ENCODE measurements at regions not wholly inside any gene's neighbourhood (a gene's known extent, or its start where the extent isn't known, plus 50 kb on each side); places are given as distances from the start of the nearest gene placed in this dataset.
"Not testable (repeated sequence)": the region's sequence is repeated elsewhere in the genome, so short reads cannot be mapped to it uniquely, and the experiment has no call there.

- H3K4me3 ChIP-seq (ENCODE audit: low read depth, low read length); DNase-seq (ENCODE audit: low read depth): not testable (repeated sequence)
These were observed 62.3 kb upstream of the UGT2A3 start for GRCh38 chr4:69013933-69014332.

- H3K4me3 ChIP-seq (ENCODE audit: low read depth, low read length); DNase-seq (ENCODE audit: low read depth): not testable (repeated sequence)
These were observed 66.4 kb upstream of the UGT2A3 start for GRCh38 chr4:69017986-69018385.

DNA sequence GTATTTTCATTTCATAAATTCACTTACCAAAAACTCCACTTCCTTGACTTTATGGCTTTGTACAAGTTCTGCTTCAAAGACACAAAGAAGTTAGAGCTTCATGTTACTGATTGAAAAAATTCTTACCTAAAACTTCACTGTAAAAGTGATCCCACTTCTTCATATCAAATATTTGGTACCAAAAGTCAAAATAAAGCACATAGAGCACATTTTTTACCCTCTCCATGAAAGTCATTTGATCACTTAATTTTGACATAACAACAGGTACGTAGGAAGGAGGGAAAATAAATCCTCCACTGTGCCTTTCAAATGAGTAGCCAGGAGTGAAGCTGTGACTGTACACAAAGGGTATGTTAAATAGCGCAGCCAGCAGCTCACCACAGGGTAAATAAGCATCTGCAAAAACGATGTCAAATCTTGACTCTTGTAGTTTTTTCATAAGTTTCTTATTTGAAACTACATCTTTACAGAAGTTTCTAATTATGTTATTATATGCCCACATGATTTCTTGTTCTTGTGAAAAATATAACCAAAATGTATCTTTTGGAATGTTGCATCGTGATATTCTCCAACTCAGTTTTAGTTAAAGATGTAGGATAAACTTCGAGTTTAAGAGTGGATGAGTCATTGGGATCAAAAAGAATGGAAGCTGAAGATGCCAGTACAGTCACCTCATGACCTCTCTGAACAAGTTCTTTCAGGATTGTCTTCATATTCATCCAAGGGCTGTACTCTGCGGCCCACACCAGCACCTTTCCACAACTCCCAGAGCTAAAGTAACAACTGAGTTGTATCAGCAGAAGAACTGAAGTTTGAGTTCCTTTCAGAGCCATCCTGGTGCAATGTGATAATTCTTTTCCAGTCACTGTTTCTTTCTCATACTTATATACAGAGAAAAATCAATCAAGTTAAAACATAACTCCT is 68.2 kb upstream of the UGT2A3 start:
- H3K4me3 ChIP-seq (ENCODE audit: low read depth, low read length); DNase-seq (ENCODE audit: low read depth): not testable (repeated sequence)

DNA sequence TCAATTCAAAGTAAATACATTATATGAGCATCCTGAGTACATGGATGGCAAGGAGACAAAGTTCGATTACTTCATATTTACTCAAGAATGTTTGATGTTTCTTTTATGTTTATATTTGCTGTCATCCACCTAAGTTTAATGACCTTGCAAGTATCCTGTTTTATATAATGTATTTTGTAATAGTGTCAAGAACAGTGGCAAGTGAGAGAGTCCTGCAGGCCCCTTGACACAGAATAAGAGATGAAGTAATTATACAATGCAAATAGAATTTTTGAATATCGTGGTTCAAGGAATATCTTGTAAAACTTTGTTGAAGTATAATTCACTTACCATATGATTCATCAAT is 68.8 kb upstream of the UGT2A3 start:
- H3K4me3 ChIP-seq (ENCODE audit: low read depth, low read length); DNase-seq (ENCODE audit: low read depth): not testable (repeated sequence)

- H3K4me3 ChIP-seq (ENCODE audit: low read depth, low read length): no peak overlapping the region
- TF ChIP-seq CTCF (IDR thresholded peaks at IDR 0.05; ENCODE audit: low read depth, low read length, missing control alignments): peak; percentile 61
- DNase-seq (ENCODE audit: low read depth): no peak
These were observed 70.9 kb upstream of the UGT2B7 start for GRCh38 chr4:69025191-69025998.

- H3K4me3 ChIP-seq (ENCODE audit: low read depth, low read length): no peak overlapping the region
- no peak for DNase-seq (ENCODE audit: low read depth)
- TF ChIP-seq CTCF (IDR thresholded peaks at IDR 0.05; ENCODE audit: low read depth, low read length, missing control alignments): no peak
These were observed 70.3 kb upstream of the UGT2B7 start for GRCh38 chr4:69025999-69026387.

GRCh38 chr4:69026974-69027373 is 69.3 kb upstream of the UGT2B7 start:
- H3K4me3 ChIP-seq (ENCODE audit: low read depth, low read length): no peak overlapping the region
- TF ChIP-seq CTCF (IDR thresholded peaks at IDR 0.05; ENCODE audit: low read depth, low read length, missing control alignments): no peak
- DNase-seq (ENCODE audit: low read depth): no peak

DNA sequence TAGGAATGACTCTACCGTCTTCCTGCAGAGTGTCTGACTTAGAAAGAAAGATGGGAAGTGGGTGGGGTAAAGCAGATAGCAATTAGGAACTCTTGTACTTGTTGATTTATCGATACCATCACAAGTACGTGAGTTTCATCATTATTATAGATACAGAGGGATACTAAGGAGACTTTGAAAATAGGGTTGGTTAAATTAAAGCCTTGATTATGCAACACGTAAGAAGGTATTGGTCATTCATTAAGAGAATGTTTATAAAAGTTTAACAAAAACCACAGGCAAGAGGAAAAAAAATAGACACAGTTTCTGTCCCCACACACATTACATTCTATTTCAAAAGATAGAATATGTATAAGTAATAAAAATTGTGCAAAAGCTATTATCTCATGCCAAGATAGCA is 65.9 kb upstream of the UGT2B7 start:
- DNase-seq (ENCODE audit: low read depth): no peak
- no peak for TF ChIP-seq CTCF (IDR thresholded peaks at IDR 0.05; ENCODE audit: low read depth, low read length, missing control alignments)
- H3K4me3 ChIP-seq (ENCODE audit: low read depth, low read length): no peak overlapping the region
